ENCODE measurements at regions not wholly inside any gene's neighbourhood (a gene's known extent, or its start where the extent isn't known, plus 50 kb on each side); places are given as distances from the start of the nearest gene placed in this dataset.

DNA sequence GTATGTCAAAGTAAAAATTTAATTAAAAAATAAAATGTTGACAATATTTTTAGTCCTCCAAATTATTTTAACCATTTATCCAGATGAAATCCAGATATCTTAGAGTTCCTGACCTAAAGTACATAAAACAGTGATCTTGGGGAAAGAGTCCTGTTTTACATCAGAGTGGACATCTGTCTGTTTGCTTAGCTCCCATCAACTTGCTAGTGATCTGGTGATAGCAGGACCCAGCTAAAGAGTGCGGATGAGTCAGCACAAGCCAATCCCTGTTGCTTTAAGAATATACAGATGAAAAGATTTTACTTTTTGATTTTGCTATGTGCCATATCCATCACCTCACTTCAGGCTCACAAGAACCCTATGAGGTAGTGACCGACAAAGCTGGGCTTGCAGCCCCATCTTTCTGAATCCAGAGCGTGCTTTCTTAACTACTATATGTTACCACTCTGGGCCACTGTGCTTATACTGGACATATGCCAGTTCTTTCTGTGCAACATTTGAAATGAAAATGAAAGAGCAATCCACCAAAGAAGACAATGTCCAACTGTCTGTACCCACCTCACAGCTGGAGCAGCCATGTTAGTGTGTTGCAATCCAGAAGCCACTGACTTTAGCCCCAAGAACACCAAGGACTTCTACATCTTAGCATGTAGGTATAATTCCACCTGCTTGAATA is 167.6 kb upstream of the SESN3 start:
- no peaks in the 10 kb centered on the region for H3K36me3 ChIP-seq (ENCODE audit: control insufficient read depth in 2 of 3, insufficient read depth in 3 of 3, low read length in 3 of 3)
- FAIRE-seq (no peak), DNase-seq (no peak)
- no peaks in the 10 kb centered on the region for H3K4me1 ChIP-seq (ENCODE audit: control insufficient read depth in 2 of 3, insufficient read depth in 2 of 3, low read depth in 1 of 3, low read length in 3 of 3)
- intact Hi-C loops (cut with DNase I): no loop called here
- peaks cover 0 to 2% (median 0%) of the 10 kb centered on the region in 3 donors for H3K9me3 ChIP-seq (ENCODE audit: control insufficient read depth in 2 of 3, insufficient read depth in 1 of 3, low read length in 3 of 3)
- H3K4me3 ChIP-seq (ENCODE audit: low read length in 3 of 3): no peak overlapping the region
- TF ChIP-seq, protein P1, sequence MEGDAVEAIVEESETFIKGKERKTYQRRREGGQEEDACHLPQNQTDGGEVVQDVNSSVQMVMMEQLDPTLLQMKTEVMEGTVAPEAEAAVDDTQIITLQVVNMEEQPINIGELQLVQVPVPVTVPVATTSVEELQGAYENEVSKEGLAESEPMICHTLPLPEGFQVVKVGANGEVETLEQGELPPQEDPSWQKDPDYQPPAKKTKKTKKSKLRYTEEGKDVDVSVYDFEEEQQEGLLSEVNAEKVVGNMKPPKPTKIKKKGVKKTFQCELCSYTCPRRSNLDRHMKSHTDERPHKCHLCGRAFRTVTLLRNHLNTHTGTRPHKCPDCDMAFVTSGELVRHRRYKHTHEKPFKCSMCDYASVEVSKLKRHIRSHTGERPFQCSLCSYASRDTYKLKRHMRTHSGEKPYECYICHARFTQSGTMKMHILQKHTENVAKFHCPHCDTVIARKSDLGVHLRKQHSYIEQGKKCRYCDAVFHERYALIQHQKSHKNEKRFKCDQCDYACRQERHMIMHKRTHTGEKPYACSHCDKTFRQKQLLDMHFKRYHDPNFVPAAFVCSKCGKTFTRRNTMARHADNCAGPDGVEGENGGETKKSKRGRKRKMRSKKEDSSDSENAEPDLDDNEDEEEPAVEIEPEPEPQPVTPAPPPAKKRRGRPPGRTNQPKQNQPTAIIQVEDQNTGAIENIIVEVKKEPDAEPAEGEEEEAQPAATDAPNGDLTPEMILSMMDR (IDR thresholded peaks at IDR 0.05; ENCODE audit: borderline replicate concordance, extremely low read depth, insufficient read depth): no peak
- no peaks in the 10 kb centered on the region for H3K27me3 ChIP-seq (ENCODE audit: control insufficient read depth, insufficient read depth, low read length)
- H3K9ac ChIP-seq (ENCODE audit: low read length in 3 of 3): no peak overlapping the region
- H3K27ac ChIP-seq (ENCODE audit: low read depth in 2 of 2, low read length in 2 of 2): no peak overlapping the region

DNA sequence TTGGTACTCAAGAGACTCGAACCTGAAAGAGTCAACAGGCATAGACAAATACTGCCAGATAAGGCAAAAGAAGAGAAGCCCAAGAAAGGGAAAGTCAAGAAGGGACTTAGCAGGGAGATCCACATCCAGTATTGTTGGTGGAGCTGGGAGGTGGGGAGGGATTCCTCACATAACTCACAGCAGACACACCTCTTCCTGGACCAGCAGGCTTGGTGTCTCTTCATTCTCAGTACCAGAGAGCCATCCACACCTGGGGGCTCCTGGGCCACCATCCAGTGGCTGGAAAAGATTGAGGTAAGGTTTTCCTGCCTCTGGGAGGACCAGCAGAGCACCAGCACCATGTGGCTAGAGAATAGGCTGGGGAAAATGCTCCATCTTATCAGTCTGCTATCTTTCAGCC is 161.6 kb upstream of the SESN3 start:
- H3K4me1 ChIP-seq (ENCODE audit: control insufficient read depth in 2 of 3, insufficient read depth in 2 of 3, low read depth in 1 of 3, low read length in 3 of 3): no peaks in the 10 kb centered on the region
- H3K9me3 ChIP-seq (ENCODE audit: control insufficient read depth in 2 of 3, insufficient read depth in 1 of 3, low read length in 3 of 3): peaks cover 0 to 2% (median 0%) of the 10 kb centered on the region in 3 donors
- DNase-seq: no peak
- TF ChIP-seq, protein P1 (IDR thresholded peaks at IDR 0.05; ENCODE audit: borderline replicate concordance, extremely low read depth, insufficient read depth): no peak
- no peak overlapping the region for H3K4me3 ChIP-seq (ENCODE audit: low read length in 3 of 3)
- intact Hi-C loops (cut with DNase I): no loop called here
- FAIRE-seq: no peak
- H3K9ac ChIP-seq (ENCODE audit: low read length in 3 of 3): no peak overlapping the region
- H3K36me3 ChIP-seq (ENCODE audit: control insufficient read depth in 2 of 3, insufficient read depth in 3 of 3, low read length in 3 of 3): no peaks in the 10 kb centered on the region
- no peaks in the 10 kb centered on the region for H3K27me3 ChIP-seq (ENCODE audit: control insufficient read depth, insufficient read depth, low read length)
- H3K27ac ChIP-seq (ENCODE audit: low read depth in 2 of 2, low read length in 2 of 2): no peak overlapping the region

DNA sequence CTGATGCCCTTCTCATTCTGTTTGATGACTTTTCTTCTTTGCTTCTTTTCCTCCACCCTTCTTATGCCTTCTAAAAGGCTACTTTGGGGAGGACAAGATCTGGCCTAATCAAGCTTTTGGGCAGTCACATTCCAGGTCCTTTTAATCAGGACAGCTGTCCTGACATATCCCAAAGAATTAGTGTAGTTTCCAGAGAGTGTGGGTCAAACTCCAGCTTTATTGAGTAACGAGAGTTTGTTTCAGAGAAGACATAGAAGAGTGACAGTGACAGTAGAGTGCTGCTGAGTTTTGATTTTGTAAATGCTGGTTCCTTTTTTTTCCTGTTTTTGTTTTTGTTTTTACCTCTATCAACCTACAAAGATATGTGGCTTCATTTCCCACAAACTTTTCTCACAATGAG is 158.4 kb upstream of the SESN3 start:
- H3K9me3 ChIP-seq (ENCODE audit: control insufficient read depth in 2 of 3, insufficient read depth in 1 of 3, low read length in 3 of 3): no peaks in the 10 kb centered on the region
- no peaks in the 10 kb centered on the region for H3K27me3 ChIP-seq (ENCODE audit: control insufficient read depth, insufficient read depth, low read length)
- intact Hi-C loops (cut with DNase I): no loop called here
- DNase-seq: no peak
- H3K36me3 ChIP-seq (ENCODE audit: control insufficient read depth in 2 of 3, insufficient read depth in 3 of 3, low read length in 3 of 3): no peaks in the 10 kb centered on the region
- no peak for FAIRE-seq
- no peaks in the 10 kb centered on the region for H3K4me1 ChIP-seq (ENCODE audit: control insufficient read depth in 2 of 3, insufficient read depth in 2 of 3, low read depth in 1 of 3, low read length in 3 of 3)
- TF ChIP-seq, protein P1 (IDR thresholded peaks at IDR 0.05; ENCODE audit: borderline replicate concordance, extremely low read depth, insufficient read depth): no peak
- H3K9ac ChIP-seq (ENCODE audit: low read length in 3 of 3): no peak overlapping the region
- H3K4me3 ChIP-seq (ENCODE audit: low read length in 3 of 3): no peak overlapping the region
- H3K27ac ChIP-seq (ENCODE audit: low read depth in 2 of 2, low read length in 2 of 2): no peak overlapping the region

DNA sequence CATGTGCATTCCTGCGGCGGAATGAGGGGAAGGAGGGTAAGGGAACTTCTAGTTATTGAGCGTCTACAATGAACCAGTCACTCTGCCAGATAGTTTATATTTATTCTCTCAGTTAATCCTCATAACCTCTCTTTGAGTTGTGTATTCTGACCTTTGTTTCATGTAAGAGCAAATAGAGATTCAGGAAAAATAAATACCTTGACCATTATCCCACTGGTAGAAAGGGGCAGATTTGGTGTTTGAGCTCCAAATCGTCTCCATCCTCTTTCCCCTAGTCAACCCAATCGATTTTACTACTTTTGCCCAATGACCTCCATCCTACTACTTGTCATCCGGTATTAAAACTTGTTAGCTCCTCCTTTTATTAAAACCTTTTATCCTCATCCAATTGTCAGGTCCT is 157.1 kb upstream of the SESN3 start:
- FAIRE-seq: no peak
- Histone ChIP-seq H3K4me1 (ENCODE audit: control insufficient read depth in 2 of 3, insufficient read depth in 2 of 3, low read depth in 1 of 3, low read length in 3 of 3) (no peaks in the 10 kb centered on the region), H3K9me3 (ENCODE audit: control insufficient read depth in 2 of 3, insufficient read depth in 1 of 3, low read length in 3 of 3) (no peaks in the 10 kb centered on the region), H3K4me3 (ENCODE audit: low read length in 3 of 3) (no peak overlapping the region), H3K36me3 (ENCODE audit: control insufficient read depth in 2 of 3, insufficient read depth in 3 of 3, low read length in 3 of 3) (no peaks in the 10 kb centered on the region), H3K27ac (ENCODE audit: low read depth in 2 of 2, low read length in 2 of 2) (no peak overlapping the region), H3K9ac (ENCODE audit: low read length in 3 of 3) (no peak overlapping the region), H3K27me3 (ENCODE audit: control insufficient read depth, insufficient read depth, low read length) (no peaks in the 10 kb centered on the region)
- intact Hi-C loops (cut with DNase I): no loop called here
- no peak for DNase-seq
- TF ChIP-seq, protein P1 (IDR thresholded peaks at IDR 0.05; ENCODE audit: borderline replicate concordance, extremely low read depth, insufficient read depth): no peak
